HuH-7.5 (cell line): ENCODE measurements at regions not wholly inside any gene's neighbourhood (a gene's known extent, or its start where the extent isn't known, plus 50 kb on each side); places are given as distances from the start of the nearest gene placed in this dataset.

ENCODE experiments used
- DNase-seq: peaks from one replicate; pipeline ENCODE4 v3.0.0; 2011; ENCODE audit warnings: low spot score

DNA sequence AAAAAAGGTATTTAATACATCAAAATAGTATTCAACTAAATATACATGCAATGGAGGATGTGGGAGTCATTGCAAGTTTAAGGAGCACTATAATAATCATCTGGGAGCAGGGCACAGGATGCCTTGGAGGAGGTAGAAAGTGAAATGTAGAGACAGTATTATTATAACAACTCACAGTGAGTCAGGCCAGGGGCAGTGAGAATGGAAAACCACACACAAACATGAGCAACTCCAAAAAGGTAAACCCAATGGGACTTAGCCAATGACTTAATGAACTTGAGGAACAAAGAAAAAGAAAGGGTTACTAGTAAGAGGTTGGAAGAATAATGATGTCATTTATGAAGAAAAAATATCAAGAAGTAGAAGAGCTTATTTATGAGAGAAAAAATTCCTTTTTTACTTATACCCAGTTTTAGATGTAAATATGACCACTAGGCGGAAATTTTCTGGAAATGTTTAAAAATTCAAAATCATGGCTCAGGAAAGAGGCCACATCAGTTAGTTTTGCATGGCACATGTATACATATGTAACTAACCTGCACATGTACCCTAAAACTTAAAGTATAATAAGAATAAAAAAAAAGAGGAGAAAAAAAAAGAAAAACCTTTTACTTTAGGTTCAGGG, 389.3 kb downstream of the SUCLA2 start:
- no peak for DNase-seq

DNA sequence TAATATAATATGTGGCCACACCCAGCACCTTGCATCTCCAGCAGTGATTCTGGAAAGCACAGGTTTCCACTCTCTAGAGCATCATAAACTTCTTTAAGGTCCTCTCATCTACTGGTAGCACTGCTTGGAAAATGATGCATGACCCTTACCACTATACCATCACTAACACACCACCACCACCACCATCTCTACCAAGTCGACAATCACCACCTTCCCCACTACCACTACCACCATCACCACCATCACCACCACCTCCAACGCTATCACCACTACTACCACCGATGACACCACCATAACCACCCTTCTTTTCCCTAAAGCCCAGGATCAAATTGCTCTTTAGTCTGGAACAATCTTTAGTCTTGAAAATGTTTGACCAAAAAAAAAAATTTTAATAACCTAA, 390.4 kb downstream of the SUCLA2 start:
- DNase-seq: no peak

DNA sequence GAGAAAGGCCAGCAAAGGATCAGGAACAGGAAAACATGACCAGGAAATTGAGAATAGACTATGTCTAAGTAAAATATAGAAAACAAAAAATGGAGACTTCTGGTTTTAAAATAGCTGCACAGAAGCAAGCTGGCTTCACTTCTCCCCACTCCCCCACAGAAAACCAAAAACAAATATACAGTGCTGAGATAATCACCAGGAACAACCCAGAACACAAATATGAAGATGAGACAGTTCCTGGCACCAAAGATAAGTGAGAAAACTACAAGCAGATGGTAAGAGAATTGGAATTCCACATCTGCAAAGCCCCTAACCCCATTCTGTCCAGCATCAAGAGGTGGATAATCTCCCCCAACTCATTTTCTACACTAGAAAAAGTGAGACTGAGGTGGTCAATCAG, 397.7 kb downstream of the SUCLA2 start:
- DNase-seq: no peak

DNA sequence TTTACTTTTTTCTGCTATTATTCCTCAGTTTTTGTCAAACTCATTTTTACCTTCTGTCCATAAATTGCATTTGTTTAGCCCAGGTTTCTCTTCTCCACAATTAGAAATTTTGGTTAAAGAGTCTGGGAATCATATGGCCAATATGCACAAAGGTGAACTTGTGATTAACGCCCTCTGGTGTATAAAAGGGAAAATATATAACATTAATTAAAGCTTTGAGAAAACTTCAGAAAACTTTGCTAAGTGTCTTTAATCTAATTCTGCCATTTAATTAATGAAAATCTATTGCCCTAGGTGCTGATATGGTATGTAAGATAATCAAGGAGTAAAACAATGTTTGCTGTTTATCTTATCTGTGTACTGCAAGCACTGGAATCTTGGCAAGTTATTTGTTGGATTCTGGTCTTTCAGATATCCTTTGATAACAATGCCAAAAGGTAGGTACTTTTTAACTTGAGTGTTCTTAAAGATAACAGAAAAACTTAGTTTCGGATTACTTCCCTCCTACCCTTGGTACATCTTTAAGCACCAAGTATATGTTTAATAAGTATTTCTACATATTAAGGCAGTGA, 402.6 kb downstream of the SUCLA2 start:
- no peak for DNase-seq

DNA sequence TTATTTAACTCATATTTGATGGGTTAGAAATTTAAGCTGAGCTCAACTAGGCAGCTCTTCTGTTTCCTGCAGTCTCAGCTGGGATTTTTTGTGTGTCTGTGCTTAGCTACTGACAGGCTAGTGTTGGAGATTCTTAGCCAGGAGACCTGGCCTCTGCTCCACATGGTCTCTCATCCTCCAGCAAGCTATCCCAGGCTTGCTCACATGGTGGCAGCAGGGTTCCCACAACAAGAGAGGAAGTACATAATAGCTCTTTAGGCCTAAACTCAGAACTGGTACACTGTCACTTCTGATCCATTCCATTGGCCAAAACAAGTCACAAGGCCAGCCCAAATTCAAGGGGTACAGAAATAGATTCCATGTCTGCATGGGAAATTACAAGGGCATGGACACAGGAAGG, 406.2 kb downstream of the SUCLA2 start:
- DNase-seq: no peak

DNA sequence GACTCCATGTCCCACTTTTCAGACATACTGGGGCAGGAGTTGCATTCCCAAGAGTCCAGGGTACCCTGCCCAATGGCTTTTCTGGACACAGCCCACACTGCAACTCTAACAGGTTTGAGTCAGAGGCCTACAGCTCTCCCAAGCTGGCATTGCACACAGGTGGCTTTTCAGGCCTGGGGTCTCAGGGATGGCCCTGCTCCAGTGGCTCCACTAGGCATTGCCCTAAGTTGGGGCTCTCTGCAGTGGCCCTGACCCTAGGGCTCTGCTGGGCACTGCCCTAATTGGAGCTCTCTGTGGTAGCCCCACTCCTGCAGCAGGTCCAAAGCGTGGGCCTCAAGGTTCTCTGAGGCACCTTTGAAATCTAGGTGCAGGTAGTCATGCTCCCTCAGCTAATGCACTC, 408.8 kb downstream of the SUCLA2 start:
- no peak for DNase-seq

DNA sequence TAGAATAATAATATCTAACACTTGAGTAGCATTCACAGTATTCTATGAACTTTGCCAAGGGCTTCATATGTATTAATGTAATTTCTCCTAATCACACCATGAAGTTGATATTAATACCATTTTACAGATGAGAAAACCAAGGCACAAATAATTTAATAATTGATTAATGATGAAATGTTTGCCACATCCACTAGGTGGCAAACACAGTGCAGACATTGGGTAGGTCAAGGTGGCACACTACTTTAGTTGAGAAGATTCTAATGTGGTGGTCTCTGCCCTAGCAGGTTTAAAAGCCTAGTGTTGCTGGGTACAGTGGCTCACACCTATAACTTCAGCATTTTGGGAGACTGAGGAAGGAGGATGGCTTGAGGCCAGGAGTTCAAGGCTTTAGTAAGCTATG, 412.4 kb downstream of the SUCLA2 start:
- DNase-seq: no peak

DNA sequence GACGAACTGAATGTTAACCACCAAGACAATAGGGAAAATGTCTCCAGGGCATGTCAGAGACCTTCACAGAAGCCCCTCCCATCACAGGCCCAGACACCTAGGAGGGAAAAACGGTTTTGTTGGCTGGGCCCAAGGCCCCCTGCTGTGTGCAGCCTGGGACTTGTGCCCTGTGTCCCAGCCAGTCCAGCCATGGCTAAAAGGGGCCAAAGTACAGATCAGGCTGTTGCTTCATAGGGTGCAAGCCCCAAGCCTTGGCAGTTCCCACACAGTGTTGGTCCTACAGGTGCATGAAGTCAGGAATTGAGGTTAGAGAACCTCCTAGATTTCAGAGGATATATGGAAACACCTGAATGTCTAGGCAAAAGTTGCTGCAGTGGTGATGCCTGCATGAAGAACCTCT, 428.7 kb downstream of the SUCLA2 start:
- DNase-seq: no peak

DNA sequence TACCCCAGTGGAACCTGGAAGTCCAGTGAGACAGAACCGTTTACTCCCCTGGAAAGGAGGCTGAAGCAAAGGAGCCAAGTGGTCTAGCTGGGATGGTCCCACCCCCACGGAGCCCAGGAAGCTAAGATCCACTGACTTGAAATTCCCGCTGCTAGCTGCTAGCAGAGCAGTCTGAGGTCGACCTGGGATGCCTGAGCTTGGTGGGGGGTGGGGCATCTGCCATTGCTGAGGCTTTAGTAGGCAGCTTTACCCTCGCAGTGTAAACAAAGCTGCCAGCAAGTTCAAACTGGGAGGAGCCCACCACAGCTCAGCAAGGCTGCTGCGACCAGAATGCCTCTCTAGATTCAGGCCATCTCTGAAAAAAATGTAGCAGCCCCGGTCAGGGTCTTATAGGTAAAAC, 437.0 kb downstream of the SUCLA2 start:
- no peak for DNase-seq

DNA sequence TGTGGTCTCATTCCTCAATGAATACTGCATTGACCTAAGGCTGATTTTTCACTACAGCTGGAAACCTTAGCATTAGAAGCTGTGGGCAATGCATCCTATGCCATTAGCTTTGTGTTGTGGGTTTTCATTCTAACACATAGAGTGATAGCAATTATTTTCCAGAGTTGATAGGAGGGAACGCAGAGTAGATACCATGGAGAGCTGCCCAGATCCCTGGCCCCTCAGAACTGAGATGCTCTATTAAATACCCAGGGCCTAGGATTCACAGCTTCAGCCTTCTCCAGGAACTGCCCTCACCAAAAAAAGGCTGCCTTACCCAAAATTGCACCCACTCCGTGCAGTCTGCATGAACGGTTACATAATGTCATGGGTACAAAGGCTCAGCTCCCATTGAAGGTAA, 444.4 kb downstream of the SUCLA2 start:
- no peak for DNase-seq

DNA sequence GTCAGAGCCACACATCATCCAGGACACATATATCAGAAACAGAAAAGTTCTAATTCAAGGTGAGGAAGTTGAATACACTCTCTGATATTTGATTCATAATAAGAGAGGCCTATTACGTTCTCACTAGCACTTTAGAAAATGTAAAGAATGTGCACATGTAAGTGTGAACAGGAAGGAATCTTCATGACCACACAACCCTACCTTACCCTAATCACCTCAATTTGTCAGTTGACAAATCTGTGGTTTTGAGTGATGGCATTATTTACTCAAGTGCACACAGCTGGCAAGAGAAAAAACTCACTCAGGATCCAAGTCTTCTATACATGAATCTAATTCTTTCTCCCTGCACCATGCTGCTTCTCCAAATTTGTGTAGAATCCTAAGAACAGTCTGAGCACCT, 445.8 kb downstream of the SUCLA2 start:
- no peak for DNase-seq

DNA sequence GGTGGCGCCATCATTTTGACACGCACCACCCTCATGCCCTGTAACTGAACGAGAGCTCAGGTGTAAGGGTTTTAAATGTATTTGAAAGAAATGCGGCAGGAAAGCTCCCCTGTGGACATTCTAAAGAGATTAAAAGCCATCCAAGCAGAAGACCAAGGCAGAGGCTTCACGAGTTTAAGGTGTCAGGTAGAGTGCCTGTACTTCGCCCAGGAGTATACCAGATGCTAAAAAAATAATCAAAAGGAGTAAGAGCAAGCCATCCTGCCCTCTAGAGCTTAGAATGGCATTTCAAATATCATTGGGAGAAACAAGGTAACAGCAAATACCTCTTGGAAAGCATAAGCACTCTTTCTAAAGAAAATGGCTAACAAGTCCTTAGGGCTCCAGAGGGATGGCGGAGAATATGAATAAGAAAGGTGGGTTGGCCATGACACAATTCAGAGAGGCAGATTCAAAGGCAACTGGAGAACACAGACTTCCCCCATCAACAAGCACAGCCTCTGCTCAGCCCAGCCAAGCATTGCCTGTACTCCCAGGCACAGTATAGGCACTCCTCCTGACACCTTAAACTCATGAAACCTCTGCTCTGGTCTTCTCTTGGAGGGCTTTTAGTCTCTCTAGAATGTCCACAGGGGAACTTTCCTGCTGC, 447.6 kb downstream of the SUCLA2 start:
- no peak for DNase-seq

DNA sequence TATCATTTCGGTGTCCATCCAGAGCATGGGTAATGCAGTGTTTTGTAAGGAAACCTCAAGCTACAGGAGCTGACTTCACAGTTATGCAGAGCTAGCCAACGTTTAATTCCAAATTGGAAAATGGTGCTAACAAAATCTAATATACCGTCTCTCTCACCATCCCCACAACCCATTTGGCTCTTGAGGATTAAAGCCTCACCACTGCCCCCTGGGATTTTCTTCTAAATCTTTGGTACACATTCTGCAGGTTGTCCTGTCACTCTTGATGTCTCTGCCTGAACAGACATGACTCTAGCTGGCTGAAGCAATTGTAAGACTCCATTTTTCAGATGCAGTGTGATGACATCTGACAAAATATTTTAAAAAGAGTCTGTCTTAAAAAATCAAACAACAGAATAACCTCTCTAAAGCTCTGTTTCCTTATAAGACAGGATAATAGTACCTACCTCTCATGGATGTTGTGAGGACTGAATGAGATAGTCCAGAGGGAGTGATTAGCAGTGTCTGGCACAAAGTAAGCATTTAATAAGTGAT, 451.8 kb downstream of the SUCLA2 start:
- no peak for DNase-seq

DNA sequence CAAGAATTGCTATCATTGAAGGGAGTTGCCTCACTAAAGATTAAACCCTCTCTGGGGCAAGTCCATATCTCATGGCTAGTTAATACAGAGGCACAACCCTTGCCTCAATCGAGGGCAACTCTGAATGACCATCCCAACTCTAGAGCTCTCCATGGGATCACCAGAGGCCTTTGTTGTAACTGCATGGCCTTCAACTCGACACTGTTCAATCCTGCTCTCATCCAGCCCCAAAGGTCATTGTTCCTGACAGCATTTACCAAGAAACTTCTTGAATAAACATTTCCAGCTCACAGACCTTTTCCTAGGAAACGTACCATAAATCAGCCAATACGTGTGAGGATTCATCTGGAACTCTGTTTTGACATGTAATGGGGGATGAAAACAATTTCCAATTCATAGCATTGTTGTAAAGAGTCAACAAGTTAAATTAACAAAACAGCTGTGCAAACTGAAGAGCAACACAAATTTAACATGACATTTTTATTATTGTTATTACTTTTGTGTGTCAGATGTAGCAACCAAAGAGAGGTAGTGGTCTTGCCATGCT, 452.7 kb downstream of the SUCLA2 start:
- DNase-seq: no peak

DNA sequence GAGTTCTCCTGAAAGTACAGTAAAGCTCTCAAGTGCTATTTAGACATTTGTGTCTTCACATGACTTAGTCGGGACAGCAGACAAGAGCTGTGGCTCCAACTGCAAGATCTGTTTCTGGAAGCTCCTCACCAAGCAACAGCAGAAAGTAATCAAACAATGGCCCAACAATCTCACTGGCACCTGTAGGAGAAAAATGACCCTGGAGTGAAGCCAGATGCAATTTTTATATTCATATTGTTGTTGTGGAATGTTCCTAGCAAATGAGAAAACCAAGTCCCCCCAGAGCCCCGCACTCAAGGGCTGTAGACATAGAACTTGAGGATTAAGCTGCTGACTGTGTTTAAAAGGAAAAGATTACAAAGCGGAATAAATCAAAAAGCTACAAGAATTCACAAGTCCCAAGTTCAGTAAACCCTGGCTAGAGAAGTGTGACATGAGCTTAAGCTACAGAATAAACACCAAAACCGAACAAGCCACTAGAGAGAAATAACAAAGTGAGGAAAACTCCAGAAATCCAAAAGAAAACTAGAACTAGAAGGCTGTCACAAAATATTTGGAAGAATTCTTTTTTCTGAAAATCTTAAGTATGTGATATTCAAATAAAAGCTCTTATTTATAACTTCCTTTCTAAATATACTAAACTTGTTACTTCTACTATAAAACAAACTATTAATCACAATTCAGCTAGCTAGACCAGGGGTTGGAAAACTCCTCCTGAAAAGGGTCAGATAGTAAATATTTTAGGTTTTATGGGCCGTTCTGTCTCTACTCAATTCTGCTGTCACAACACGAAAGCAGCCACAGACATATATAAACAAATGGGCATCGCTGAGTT, 454.5 kb downstream of the SUCLA2 start:
- DNase-seq: no peak

DNA sequence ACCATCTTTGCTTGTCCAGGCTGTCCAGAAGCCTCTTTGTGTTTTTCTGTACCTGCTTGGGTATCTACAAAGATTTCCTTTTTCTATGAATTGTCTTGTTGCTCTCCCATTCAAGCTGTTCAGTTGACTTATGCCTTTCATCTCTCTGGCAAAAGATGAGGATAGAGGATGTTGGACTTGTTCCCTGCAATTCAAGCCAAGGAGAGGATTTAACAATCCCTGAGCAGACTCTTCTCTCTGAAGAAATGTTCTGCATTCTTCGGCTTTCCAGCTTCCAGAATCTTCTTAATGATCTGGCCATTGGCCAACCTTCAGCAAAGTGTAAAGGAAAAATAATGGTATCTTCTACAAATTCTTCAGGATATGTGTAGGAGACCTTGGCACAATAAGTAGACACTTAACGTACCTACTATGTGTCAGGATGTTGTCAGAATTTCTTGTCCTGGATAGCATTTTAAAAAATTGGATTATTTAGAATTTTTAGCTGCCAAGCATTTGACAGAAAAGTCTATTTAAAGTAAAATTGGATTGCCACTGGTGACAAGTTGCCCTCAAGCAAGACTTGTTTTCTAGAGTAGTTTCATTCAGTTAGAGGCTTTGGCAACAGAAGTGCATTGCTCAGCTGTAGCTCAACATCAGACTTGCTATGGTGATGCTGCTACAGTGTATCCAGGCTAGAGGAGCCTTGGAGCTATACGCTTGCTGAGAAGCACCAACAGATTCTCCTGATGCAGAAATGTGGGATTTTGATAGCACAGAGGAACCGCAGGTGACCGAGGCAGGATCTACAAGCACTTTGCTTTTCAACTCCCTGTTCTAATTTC, 455.7 kb downstream of the SUCLA2 start:
- DNase-seq: no peak

DNA sequence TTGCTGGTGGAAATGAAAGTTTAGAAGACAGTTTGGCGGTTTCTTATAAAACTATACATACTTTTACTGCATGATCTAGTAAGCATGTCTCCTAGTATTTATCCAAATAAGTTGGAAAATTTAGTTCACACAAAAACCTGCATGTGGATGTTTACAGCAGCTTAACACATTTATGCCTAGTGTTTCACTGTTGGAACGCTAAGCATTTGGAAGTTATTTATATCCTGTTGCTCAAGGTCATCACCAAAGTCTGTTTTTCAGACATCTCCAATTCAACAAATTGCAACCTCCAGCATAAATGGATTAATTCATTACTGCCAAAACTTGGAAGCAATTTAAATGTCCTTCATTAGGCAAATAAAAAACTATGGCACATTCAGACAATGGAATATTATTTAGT, 461.8 kb downstream of the SUCLA2 start:
- DNase-seq: no peak

DNA sequence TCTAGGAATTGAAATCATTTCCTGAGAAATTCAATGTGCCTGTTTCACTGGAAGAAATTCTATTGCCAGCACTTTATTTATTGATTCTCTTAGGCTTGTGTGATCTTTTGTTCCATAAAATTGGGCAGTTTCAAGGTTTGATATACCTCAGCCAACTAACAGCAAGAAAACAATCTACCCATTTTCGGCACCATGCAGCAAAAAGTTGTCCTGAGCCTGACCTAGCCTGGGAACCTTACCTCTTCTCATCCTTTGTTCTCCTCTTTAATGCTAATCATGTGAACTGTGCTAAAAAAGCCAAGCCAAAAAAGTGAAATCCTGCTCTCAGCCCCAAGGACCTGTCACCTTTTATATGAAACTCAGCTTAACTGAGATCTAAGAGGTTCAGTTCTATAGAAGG, 477.3 kb downstream of the SUCLA2 start:
- no peak for DNase-seq

DNA sequence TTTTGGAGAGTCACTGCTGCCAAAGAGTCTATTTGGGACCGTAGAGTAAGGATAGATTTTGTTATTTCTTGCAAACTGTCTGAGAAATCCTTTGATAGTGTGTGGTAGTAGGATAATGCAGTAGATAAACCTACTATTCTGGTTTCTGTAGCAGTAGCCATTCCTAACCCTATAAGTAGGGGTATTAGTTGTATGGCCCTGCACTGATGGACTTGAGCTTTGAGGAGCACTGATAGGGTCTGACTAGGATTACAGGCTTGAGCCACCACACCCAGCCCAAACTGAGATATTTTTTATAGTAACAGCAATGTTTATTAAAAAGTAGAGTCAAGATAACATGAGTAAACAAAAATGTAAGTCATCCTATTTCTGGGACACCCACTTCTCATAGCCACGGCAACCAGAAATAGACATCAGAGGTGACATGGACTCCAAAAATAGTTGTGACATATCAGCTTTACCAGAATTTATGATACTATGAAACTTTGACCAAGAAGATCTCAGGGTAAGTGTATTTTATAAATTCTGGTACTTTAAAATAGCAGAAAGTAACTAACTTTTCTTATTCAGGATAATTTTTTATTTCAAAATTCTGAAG, 479.1 kb downstream of the SUCLA2 start:
- DNase-seq: no peak

DNA sequence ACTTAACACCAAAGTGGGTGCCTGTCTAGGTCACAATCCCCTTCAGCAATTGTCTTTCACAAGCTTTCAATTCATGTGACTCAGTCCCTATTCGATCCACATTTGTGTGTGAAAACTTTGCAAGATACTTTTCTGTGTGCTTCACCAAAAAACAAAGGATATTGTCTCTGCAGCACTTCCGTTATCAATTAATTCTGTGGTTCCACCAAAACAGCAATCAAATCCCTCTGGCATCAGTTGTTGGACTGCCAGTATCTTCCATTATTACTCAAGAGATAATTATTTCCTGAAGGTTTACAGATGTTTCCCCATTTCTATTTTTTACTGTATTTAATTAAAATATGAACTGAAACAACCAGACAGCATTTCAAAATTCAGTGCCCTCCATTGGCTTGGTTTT, 481.4 kb downstream of the SUCLA2 start:
- DNase-seq: no peak

DNA sequence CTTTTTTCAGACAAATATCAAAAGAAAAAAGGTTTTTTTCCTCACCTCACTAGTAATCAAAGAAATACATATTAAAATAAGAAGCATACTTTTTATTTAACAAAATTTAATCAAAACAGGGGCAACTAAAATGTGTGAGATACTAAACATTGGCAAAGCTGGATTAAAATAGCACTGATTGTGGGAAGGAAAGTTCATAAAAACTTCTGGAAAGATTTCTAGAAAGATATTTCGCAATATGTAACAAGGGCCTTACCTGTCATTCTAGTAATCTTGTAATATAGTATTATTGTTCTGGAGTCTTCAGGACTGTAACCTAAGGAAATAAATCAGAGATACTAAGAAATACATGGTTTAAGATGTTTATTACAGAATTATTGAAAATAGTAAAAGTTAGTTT, 482.5 kb downstream of the SUCLA2 start:
- no peak for DNase-seq
